NCI-H345 (cell line): ENCODE measurements at regions not wholly inside any gene's neighbourhood (a gene's known extent, or its start where the extent isn't known, plus 50 kb on each side); places are given as distances from the start of the nearest gene placed in this dataset.
"Not testable (repeated sequence)": the region's sequence is repeated elsewhere in the genome, so short reads cannot be mapped to it uniquely, and the experiment has no call there.

Experiments
- DNase-seq: peaks from one replicate; lab custom pipeline; 2025; lab: John Stamatoyannopoulos, UW

- DNase-seq, result no peak
Observed at GRCh38 chr2:239833269-239834109, 191.7 kb downstream of the NDUFA10 start.

GRCh38 chr2:239832490-239833268 lies 192.5 kb downstream of the NDUFA10 start:
- no peak for DNase-seq

GRCh38 chr2:239831861-239832489 lies 193.2 kb downstream of the NDUFA10 start:
- no peak for DNase-seq

- no peak for DNase-seq
Observed at GRCh38 chr2:239831001-239831731, 194.0 kb downstream of the NDUFA10 start.

- no peak for DNase-seq
Observed at GRCh38 chr2:239830121-239831000, 194.8 kb downstream of the NDUFA10 start.

DNA sequence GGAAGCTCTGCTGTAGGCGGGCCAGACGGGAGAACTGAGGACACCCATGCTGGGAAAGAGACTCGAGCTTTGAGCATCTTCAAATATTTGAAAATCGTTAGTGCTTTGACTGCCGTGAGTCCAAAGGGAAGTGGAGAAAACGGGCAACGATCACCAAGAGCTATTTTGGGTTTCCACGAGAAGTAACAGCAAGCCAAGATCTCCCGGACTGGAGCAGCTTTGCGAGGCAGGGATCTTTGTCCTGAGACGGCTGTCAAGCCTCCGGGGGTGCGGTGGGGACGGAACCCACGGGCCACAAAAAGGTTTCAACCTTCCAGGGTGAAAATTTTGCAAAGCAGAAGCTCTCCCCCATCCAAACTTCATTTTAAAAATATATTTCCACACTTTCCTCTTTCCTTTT lies 195.8 kb downstream of the NDUFA10 start:
- no peak for DNase-seq

DNA sequence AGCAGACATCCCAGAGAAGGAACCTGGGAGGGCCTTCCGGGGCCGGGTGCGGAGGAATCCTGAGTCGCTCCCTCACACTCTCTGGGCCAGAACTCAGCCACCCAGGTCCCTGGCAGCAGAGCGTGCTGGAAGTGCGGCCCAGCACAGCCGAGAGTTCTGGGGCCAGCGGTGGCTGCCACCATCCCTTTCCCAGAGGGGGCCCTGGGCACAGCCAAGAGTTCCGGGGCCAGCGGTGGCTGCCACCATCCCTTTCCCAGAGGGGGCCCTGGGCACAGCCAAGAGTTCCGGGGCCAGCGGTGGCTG lies 196.2 kb downstream of the NDUFA10 start:
- not testable (repeated sequence) for DNase-seq

- DNase-seq, result no peak
Observed at GRCh38 chr2:239828192-239828972, 196.8 kb downstream of the NDUFA10 start.

DNA sequence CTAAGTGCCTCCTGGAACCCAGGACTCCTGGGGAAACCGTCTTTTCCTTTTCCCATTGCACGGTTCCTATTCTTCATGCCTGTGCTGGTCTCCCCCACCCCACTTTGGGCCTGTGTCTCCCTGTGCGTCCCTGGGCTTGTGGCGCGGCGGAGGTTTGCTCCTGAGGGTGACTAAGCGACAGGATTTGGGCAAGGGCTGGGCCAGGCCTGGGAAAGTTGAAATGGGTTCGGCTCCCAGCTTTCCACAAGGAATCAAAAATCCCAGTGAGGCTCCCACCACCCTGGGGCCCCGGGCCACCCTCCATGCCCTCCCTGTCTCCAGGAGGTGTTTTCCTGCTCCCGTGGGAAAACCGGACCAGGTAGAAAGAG lies 197.6 kb downstream of the NDUFA10 start:
- no peak for DNase-seq

DNA sequence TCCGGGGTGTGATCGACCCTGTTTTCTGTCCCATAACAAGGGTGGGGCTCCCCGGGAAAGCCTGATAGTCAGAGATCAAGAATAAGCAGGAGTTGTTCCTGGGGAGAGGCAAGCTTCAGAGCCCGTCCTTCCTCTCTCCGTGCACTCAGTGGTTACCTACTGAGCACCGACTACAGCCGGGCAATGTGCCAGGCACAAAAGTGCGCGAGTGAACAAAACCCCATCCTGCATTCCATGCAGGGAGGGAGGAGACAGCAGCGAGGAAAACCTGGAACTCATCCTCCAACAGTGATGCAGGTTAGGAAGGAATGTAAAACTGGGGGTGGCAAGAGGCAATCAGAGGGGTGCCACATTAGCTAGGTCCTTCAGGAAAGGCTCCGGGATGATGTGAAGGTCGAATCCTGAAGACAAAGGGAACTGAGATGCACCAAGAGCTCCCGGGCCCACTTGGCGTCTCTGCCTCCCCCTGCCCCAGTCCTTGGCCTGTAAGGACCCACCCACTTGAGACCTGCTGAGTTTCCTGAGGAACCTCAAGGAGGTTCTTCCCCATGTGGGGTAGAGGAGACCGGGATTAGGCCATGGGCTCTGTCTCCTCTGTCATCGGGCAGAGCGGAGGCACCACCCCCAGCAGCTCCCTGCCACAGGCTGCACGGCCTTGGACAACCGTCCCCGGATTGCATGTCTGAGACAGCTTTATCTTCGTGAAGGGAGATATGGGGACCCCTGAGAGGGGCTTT lies 198.2 kb downstream of the NDUFA10 start:
- peak; percentile 77 for DNase-seq

DNA sequence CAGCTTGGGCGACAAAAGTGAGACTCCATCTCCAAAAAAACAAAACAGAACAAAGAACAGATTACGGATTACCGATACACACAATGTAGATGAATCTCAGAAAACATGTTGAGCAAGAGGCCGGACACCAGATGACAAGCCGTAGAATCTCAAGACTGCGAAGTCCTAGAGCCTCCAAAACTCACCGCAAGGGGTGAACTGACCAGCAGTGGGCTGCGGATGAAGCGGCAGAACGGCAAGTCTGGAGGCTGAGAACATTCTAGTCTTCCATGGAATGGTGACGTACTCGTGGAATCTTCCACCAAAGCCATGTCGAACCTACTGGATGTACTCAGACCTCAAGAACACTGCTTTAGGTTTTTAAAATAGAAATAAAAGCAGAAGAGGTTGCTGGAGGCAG lies 198.8 kb downstream of the NDUFA10 start:
- no peak for DNase-seq

DNA sequence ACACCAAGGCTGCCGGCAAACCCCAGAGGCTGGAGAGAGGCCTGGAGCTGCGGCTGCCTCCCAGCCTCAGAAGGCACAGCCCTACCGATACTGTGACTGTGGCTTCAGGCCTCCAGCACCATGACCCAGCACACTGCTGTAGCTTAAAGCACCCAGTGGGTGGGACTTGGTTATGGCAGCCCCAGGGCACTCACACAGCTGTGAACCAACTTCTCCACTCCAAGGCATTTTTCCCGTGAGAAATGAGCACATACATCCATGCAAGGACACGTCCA lies 199.5 kb downstream of the NDUFA10 start:
- no peak for DNase-seq

GRCh38 chr2:239824866-239825704 lies 200.1 kb downstream of the NDUFA10 start:
- DNase-seq, result no peak

DNA sequence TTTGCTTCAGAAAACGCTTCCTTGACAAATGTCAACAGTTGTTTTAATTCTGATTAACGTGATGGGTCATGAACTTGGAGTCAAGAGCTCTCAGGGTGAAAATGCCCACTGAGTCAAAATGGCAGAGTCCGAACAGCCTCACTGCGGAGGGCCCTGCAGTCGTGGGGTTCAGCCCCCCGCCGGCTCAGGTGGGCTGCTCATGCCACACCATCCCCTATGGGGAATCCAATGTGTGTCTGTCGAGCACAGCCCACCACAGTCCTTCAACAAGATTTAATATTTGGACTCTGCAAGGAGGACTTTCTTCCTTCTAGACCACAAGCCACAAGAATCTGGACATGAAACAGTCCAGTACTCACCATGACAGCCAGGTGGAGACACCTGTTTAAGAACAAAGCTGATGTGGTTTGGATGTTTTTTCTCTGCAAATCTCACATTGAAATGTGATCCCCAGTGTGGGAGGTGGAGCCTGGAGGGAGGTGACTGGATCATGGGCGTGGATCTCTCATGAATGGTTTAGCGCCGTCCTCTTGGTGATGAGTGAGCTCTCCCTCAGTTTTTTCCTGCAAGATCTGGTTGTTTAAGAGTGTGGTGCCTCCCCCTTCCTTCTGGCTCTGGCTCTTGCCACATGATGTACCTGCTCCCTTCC lies 201.0 kb downstream of the NDUFA10 start:
- DNase-seq, result peak; percentile 52

- no peak for DNase-seq
Observed at GRCh38 chr2:239822146-239822831, 202.9 kb downstream of the NDUFA10 start.

- no peak for DNase-seq
Observed at GRCh38 chr2:239821694-239822075, 203.5 kb downstream of the NDUFA10 start.

DNA sequence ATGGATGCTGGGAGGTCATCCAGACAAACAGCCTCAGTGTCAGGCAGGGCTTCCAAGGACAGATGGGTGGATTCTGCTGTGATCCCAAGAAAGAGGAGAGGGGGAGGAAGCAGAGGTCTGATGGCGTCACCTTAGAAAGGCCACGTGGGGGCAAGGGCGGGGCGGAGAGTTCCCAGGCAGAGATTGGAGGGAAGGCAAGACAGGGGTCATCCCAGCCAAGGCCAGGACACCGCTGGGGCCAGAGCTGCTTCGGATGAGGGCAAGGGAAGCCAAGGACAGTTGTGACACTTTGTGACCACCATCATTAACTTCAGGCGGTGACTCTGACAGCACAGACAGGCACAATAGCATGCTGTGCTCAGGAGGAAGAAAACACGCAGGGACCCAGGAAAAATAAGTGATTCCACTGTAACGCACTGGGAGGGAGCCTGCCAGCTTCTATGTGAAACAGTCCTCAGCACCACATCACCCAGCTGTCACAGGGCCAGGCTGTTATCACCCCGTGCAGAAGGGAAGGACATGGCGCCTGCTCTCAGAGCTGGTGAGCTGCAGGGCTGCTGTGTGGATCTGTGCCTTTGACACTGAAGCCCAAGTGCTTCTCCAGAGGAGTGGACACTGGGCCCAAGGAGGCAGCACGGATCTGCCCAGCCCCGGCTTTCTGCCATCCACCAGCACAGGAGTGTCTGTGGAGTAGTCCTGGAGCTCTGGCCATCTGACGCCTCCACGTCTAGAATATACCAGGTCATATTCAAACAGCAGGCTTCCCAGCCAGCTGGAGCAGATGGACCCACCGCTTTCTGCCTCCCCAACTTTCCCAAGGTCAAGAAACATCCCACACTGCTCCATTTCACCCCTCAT lies 204.1 kb downstream of the NDUFA10 start:
- no peak for DNase-seq
